B cell (primary cell): ENCODE measurements at regions not wholly inside any gene's neighbourhood (a gene's known extent, or its start where the extent isn't known, plus 50 kb on each side); places are given as distances from the start of the nearest gene placed in this dataset.

Experiments
- ATAC-seq: fragments of 200-7000 bp; cut with Tn5 transposase; one replicate; pipeline ENCODE4 v1.10.0; 2021; ENCODE audit warnings: low read depth, mild to moderate bottlenecking, moderate number of reproducible peaks, moderate library complexity
- CTCF ChIA-PET: fragments of 350-600 bp; sonication (Branson Sonifier 250); formaldehyde crosslinking; loops from one replicate; lab custom pipeline; 2021; ENCODE audit warnings: antibody characterized with exemption, inconsistent platforms; lab: Charles Lee
- POLR2A ChIA-PET: fragments of 350-600 bp; sonication (Branson Sonifier 250); formaldehyde crosslinking; loops from one replicate; lab custom pipeline; 2021; ENCODE audit warnings: antibody characterized with exemption; lab: Charles Lee
- DNase-seq: peaks from one replicate; pipeline ENCODE4 v3.0.0; 2013
- H2AFZ ChIP-seq: 2 replicates; pipeline ENCODE4 v1.6.1; 2012; ENCODE audit warnings: mild to moderate bottlenecking, low read depth, low read length; ENCODE audit not compliant: insufficient read depth, poor library complexity, severe bottlenecking
- H3K27ac ChIP-seq, 2 donors: 1 replicate in 1 of 2; 2 replicates in 1 of 2; pipeline ENCODE4 v1.5.1; 2012 to 2013; ENCODE audit warnings: low read length in 2 of 2, mild to moderate bottlenecking in 2 of 2, moderate library complexity in 1 of 2
- H3K27me3 ChIP-seq, 4 experiments: fragments of 200-600 bp in 1 of 4; sonication (generic) in 1 of 4; replicated peaks in 1 of 4; 1 replicate in 2 of 4; 2 replicates in 2 of 4; pipeline versions ENCODE4 v1.6.1 to v1.7.0; 2013 to 2016; ENCODE audit warnings: low read length in 3 of 4, mild to moderate bottlenecking in 2 of 4, mixed read lengths in 1 of 4, moderate library complexity in 1 of 4; ENCODE audit not compliant: insufficient read depth in 4 of 4, control insufficient read depth in 3 of 4; ENCODE audit errors: control extremely low read depth in 1 of 4
- H3K36me3 ChIP-seq, 2 experiments: replicated peaks in 1 of 2; 1 replicate in 1 of 2; 2 replicates in 1 of 2; pipeline versions ENCODE4 v1.6.1 to v1.7.1; 2013; ENCODE audit warnings: low read length in 1 of 2; ENCODE audit not compliant: insufficient read depth in 2 of 2, control insufficient read depth in 1 of 2; ENCODE audit errors: control extremely low read depth in 1 of 2, extremely low read depth in 1 of 2
- H3K4me1 ChIP-seq, 2 donors: fragments of 200-600 bp in 1 of 2; sonication (generic) in 1 of 2; 1 replicate in 1 of 2; 2 replicates in 1 of 2; pipeline versions ENCODE4 v1.5.1 to v1.6.1; 2013 to 2017; ENCODE audit warnings: low read length in 2 of 2; ENCODE audit not compliant: control insufficient read depth in 2 of 2, insufficient read depth in 2 of 2
- H3K4me2 ChIP-seq: replicated peaks from 2 replicates; pipeline ENCODE3; 2012; ENCODE audit warnings: mild to moderate bottlenecking, low read depth, low read length; ENCODE audit not compliant: poor library complexity, severe bottlenecking
- H3K4me3 ChIP-seq, 5 experiments: fragments of 200-600 bp in 1 of 5; sonication (generic) in 1 of 5; 1 replicate in 3 of 5; 2 replicates in 2 of 5; pipeline versions ENCODE4 v1.5.1 to v1.7.0; 2011 to 2016; ENCODE audit warnings: low read length in 4 of 5, mild to moderate bottlenecking in 4 of 5, low read depth in 2 of 5, control low read depth in 1 of 5, moderate library complexity in 1 of 5; ENCODE audit not compliant: insufficient read depth in 1 of 5; ENCODE audit errors: control extremely low read depth in 1 of 5, extremely low read depth in 1 of 5
- H3K79me2 ChIP-seq: fragments of 200-600 bp; sonication (generic); one replicate; pipeline ENCODE4 v1.6.0; 2016; ENCODE audit warnings: low read length; ENCODE audit not compliant: control insufficient read depth, insufficient read depth
- H3K9ac ChIP-seq: fragments of 200-600 bp; sonication (generic); 2 replicates; pipeline ENCODE4 v1.6.1; 2017; ENCODE audit warnings: mild to moderate bottlenecking, low read length, moderate library complexity
- H3K9me3 ChIP-seq, 3 donors: one replicate each; pipeline versions ENCODE4 v1.6.1 to v1.7.1; 2013; ENCODE audit warnings: low read length in 2 of 3; ENCODE audit not compliant: control insufficient read depth in 2 of 3, insufficient read depth in 1 of 3; ENCODE audit errors: control extremely low read depth in 1 of 3
- H4K20me1 ChIP-seq: 2 replicates; pipeline ENCODE4 v1.6.0; 2012; ENCODE audit warnings: mild to moderate bottlenecking, low read length; ENCODE audit not compliant: insufficient read depth, control insufficient read depth, poor library complexity, severe bottlenecking
- H3K27ac Mint-ChIP-seq: one replicate; pipeline ENCODE4 v1.8.0; 2021; ENCODE audit warnings: mixed read lengths
- H3K27me3 Mint-ChIP-seq: one replicate; pipeline ENCODE4 v1.8.0; 2021; ENCODE audit warnings: mixed read lengths
- H3K4me1 Mint-ChIP-seq: one replicate; pipeline ENCODE4 v1.8.0; 2021; ENCODE audit warnings: mixed read lengths
- H3K4me3 Mint-ChIP-seq: one replicate; pipeline ENCODE4 v1.8.0; 2021; ENCODE audit warnings: mixed read lengths
- H3K9me3 Mint-ChIP-seq: one replicate; pipeline ENCODE4 v1.8.0; 2022; ENCODE audit warnings: mixed read lengths; ENCODE audit not compliant: insufficient read depth
- CTCF ChIP-seq: fragments of 200-600 bp; IDR thresholded peaks from one replicate; pipeline ENCODE4 v1.8.0; 2022; ENCODE audit warnings: antibody characterized with exemption, mild to moderate bottlenecking
- EZH2 ChIP-seq: IDR thresholded peaks from 2 replicates; pipeline ENCODE4 v1.6.1; 2012; ENCODE audit warnings: borderline replicate concordance, low read depth, mild to moderate bottlenecking, moderate library complexity, low read length; ENCODE audit not compliant: insufficient read depth, poor library complexity, severe bottlenecking
- WGBS: methylation state at CpG from one replicate; pipeline ENCODE4 v1.1.5; 2013; ENCODE audit warnings: missing lambda C conversion rate; ENCODE audit not compliant: insufficient coverage; 5-methylcytosine and 5-hydroxymethylcytosine counted together
- intact Hi-C: fragments of 100-400 bp; cut with micrococcal nuclease; formaldehyde crosslinking; loops from one replicate; pipeline ENCODE4 v1.10.0; 2022

GRCh38 chr6:50330347-50330746, 280.6 kb upstream of the DEFB112 start:
- H3K9me3 ChIP-seq: peaks cover 0 to 4% (median 3%) of the 10 kb centered on the region in 3 donors
- Mint-ChIP-seq H3K9me3 (peaks cover 14% of the 10 kb centered on the region), H3K4me1 (no peaks in the 10 kb centered on the region), H3K4me3 (no peak overlapping the region), H3K27ac (no peak overlapping the region), H3K27me3 (no peaks in the 10 kb centered on the region)
- no peaks in the 10 kb centered on the region for H3K4me1 ChIP-seq
- H3K4me3 ChIP-seq: no peak overlapping the region
- DNase-seq (no peak), ATAC-seq (no peak)
- ChIA-PET CTCF (no interaction called here), POLR2A (no interaction called here)
- no peaks in the 10 kb centered on the region for H3K36me3 ChIP-seq
- intact Hi-C loops: no loop called here
- H2AFZ ChIP-seq: no peak overlapping the region
- H3K27ac ChIP-seq: no peak overlapping the region
- no peaks in the 10 kb centered on the region for H3K79me2 ChIP-seq
- H3K27me3 ChIP-seq: no peaks in the 10 kb centered on the region
- WGBS: no CpG with 5 or more reads among the region's 2 CpGs
- no peak overlapping the region for H3K9ac ChIP-seq
- TF ChIP-seq CTCF: no peak
- no peak for TF ChIP-seq EZH2
- no peaks in the 10 kb centered on the region for H4K20me1 ChIP-seq
- no peak overlapping the region for H3K4me2 ChIP-seq

GRCh38 chr6:50330963-50331362, 281.2 kb upstream of the DEFB112 start:
- Histone ChIP-seq H3K79me2 (no peaks in the 10 kb centered on the region), H3K4me1 (no peaks in the 10 kb centered on the region), H3K9ac (no peak overlapping the region), H3K27me3 (no peaks in the 10 kb centered on the region), H3K36me3 (no peaks in the 10 kb centered on the region), H2AFZ (no peak overlapping the region), H3K27ac (no peak overlapping the region), H3K4me2 (no peak overlapping the region), H4K20me1 (no peaks in the 10 kb centered on the region), H3K9me3 (peaks cover 0 to 4% (median 1%) of the 10 kb centered on the region in 3 donors), H3K4me3 (no peak overlapping the region)
- ChIA-PET POLR2A (no interaction called here), CTCF (no interaction called here)
- Mint-ChIP-seq H3K9me3 (peaks cover 14% of the 10 kb centered on the region), H3K4me3 (no peak overlapping the region), H3K4me1 (no peaks in the 10 kb centered on the region), H3K27ac (no peak overlapping the region), H3K27me3 (no peaks in the 10 kb centered on the region)
- intact Hi-C loops: no loop called here
- 100% methylated on average over 1 of the region's 3 CpGs for WGBS
- no peak for DNase-seq
- TF ChIP-seq CTCF: no peak
- no peak for TF ChIP-seq EZH2
- ATAC-seq: no peak
